PC-9 (cell line): ENCODE measurements at regions not wholly inside any gene's neighbourhood (a gene's known extent, or its start where the extent isn't known, plus 50 kb on each side); places are given as distances from the start of the nearest gene placed in this dataset.

Source experiments
- BruUV-seq: library from RNA; stranded (reverse); fragments of 400-500 nt; replicated peaks from 2 replicates; lab custom pipeline; 2021; lab: Mats Ljungman, UMichigan
- CTCF ChIA-PET: fragments of 300-600 bp; sonication (Branson Sonifier 250); formaldehyde crosslinking; loops from one replicate; lab custom pipeline; 2022; ENCODE audit warnings: antibody characterized with exemption; lab: Charles Lee
- POLR2A ChIA-PET: fragments of 300-600 bp; sonication (Branson Sonifier 250); formaldehyde crosslinking; loops from one replicate; lab custom pipeline; 2022; ENCODE audit warnings: antibody characterized with exemption; ENCODE audit not compliant: unreplicated experiment; lab: Charles Lee
- DNase-seq, 2 experiments: peaks; one replicate each; pipeline versions ENCODE4 v3.0.0 to v3.0.0-alpha.2; 2015 to 2022; ENCODE audit warnings: mixed read lengths in 1 of 2
- H2AFZ ChIP-seq: fragments of 200-600 bp; sonication (generic); 2 replicates; pipeline ENCODE4 v1.8.1; 2017; ENCODE audit warnings: antibody characterized with exemption
- H3F3A ChIP-seq: fragments of 200-600 bp; sonication (generic); 2 replicates; pipeline ENCODE4 v1.8.1; 2017; ENCODE audit warnings: antibody characterized with exemption, mild to moderate bottlenecking, low read depth; ENCODE audit not compliant: insufficient read depth
- H3K27ac ChIP-seq: fragments of 200-600 bp; sonication (generic); 2 replicates; pipeline ENCODE4 v1.6.1; 2016; ENCODE audit warnings: mixed run types
- H3K27me3 ChIP-seq: fragments of 200-600 bp; sonication (generic); 2 replicates; pipeline ENCODE4 v1.6.1; 2016; ENCODE audit warnings: low read depth, mixed run types; ENCODE audit not compliant: insufficient read depth
- H3K36me3 ChIP-seq: fragments of 200-600 bp; sonication (generic); 2 replicates; pipeline ENCODE4 v1.6.1; 2016; ENCODE audit warnings: low read depth, mixed run types
- H3K4me1 ChIP-seq: fragments of 200-600 bp; sonication (generic); replicated peaks from 2 replicates; pipeline ENCODE4 v1.6.1; 2016; ENCODE audit warnings: mixed run types; ENCODE audit not compliant: insufficient read depth
- H3K4me2 ChIP-seq: fragments of 200-600 bp; sonication (generic); 2 replicates; pipeline ENCODE4 v1.6.1; 2017; ENCODE audit warnings: mixed run types
- H3K4me3 ChIP-seq: fragments of 200-600 bp; sonication (generic); 2 replicates; pipeline ENCODE4 v1.6.1; 2016; ENCODE audit warnings: mixed run types
- H3K79me2 ChIP-seq: fragments of 200-600 bp; sonication (generic); 2 replicates; pipeline ENCODE4 v1.6.1; 2017; ENCODE audit warnings: low read depth, mixed run types
- H3K9me2 ChIP-seq: fragments of 200-600 bp; sonication (generic); 2 replicates; pipeline ENCODE4 v1.8.1; 2017; ENCODE audit warnings: mild to moderate bottlenecking; ENCODE audit not compliant: insufficient read depth
- H3K9me3 ChIP-seq: fragments of 200-600 bp; sonication (generic); 2 replicates; pipeline ENCODE4 v1.8.1; 2016; ENCODE audit warnings: low read depth; ENCODE audit not compliant: insufficient read depth
- H4K20me1 ChIP-seq: fragments of 200-600 bp; sonication (generic); 2 replicates; pipeline ENCODE4 v1.8.1; 2017; ENCODE audit not compliant: insufficient read depth
- EZH2 ChIP-seq: fragments of 200-600 bp; sonication (generic); IDR thresholded peaks from 2 replicates; pipeline ENCODE4 v1.8.0; 2017; ENCODE audit warnings: antibody characterized with exemption, low read depth
- intact Hi-C: fragments of 100-400 bp; cut with micrococcal nuclease; formaldehyde crosslinking; loops from one replicate; pipeline ENCODE4 v1.10.0; 2022; ENCODE audit not compliant: unreplicated experiment
- TF ChIP-seq, protein P1 (sequence below): fragments of 200-600 bp; sonication (generic); conservative IDR thresholded peaks from 2 replicates; pipeline ENCODE4 v1.6.1; 2017; ENCODE audit warnings: mixed run types, antibody characterized with exemption, mild to moderate bottlenecking, moderate library complexity

DNA sequence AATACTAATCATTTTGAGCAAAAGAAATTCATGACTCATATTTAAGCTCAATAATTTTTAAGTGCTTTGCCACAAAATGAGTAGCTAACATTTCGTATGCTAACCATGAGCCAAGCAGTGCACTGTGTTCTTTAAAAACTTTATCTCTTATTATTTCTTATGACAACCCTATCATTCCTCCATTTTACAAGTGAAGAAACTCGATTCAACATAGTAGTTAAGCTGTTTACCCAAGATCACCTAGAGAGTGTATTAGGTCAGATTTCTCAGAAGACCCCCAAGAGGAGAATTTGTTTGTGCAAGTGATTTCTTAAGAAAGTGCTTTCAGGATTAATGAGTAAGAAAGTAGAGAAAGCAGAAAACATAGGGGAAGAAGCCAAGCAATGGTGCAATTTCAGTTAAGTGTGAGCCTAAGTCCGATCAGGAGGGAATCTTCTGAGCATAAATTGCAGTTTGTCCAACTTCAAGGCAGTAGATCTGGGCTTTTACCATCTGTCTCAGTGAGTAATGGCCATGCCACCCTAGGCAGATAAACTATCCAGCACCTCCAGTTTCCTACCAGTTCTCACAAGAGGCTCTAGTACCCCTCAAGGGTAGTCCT, 202.7 kb downstream of the SCG2 start:
- CTCF ChIA-PET, result no interaction called here
- intact Hi-C loops, result no loop called here
- no TSS peak for BruUV-seq

DNA sequence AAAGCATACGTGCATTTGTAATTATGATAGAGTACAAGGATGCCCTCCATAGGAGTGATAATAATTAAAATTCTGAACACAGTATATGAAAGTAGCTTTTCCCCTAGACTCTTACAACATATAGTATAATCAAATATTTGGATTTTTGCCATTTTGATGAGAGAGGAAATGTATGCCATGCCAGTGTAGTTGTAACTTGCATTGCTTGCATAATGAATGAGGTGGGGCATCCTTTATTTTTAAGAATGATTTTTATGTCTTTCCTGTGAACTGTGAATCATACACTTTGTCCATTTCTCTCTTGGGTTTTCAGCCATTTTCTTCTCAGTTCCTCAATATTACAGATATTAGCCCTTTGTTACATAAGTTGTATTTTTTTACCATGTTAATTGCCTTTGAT, 197.5 kb downstream of the SCG2 start:
- intact Hi-C loops, result loop anchor here (10.0 kb wide), 1 partner anchor 390 kb away; no protein-coding TSS in a partner anchor
- Histone ChIP-seq H3K27me3 (no peaks in the 10 kb centered on the region), H3K4me1 (no peaks in the 10 kb centered on the region), H3K36me3 (no peaks in the 10 kb centered on the region), H4K20me1 (no peaks in the 10 kb centered on the region), H3F3A (no peaks in the 10 kb centered on the region), H3K79me2 (no peaks in the 10 kb centered on the region), H2AFZ (no peak overlapping the region), H3K9me2 (no peaks in the 10 kb centered on the region), H3K9me3 (no peaks in the 10 kb centered on the region), H3K4me3 (no peak overlapping the region), H3K27ac (no peak overlapping the region), H3K4me2 (no peak overlapping the region)
- no peak for DNase-seq
- TF ChIP-seq, protein P1, sequence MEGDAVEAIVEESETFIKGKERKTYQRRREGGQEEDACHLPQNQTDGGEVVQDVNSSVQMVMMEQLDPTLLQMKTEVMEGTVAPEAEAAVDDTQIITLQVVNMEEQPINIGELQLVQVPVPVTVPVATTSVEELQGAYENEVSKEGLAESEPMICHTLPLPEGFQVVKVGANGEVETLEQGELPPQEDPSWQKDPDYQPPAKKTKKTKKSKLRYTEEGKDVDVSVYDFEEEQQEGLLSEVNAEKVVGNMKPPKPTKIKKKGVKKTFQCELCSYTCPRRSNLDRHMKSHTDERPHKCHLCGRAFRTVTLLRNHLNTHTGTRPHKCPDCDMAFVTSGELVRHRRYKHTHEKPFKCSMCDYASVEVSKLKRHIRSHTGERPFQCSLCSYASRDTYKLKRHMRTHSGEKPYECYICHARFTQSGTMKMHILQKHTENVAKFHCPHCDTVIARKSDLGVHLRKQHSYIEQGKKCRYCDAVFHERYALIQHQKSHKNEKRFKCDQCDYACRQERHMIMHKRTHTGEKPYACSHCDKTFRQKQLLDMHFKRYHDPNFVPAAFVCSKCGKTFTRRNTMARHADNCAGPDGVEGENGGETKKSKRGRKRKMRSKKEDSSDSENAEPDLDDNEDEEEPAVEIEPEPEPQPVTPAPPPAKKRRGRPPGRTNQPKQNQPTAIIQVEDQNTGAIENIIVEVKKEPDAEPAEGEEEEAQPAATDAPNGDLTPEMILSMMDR, result no peak
- no peak for TF ChIP-seq EZH2
- ChIA-PET POLR2A (no interaction called here), CTCF (no interaction called here)
- no TSS peak for BruUV-seq

More for the DNA sequence above, 202.7 kb downstream of the SCG2 start:
- no peaks in the 10 kb centered on the region for H3K79me2 ChIP-seq
- no peak overlapping the region for H2AFZ ChIP-seq
- no peaks in the 10 kb centered on the region for H3K27me3 ChIP-seq
- H3K9me3 ChIP-seq, result peaks cover 13% of the 10 kb centered on the region; the same call in 1 of the 2 replicates
- H3F3A ChIP-seq, result no peaks in the 10 kb centered on the region
- no peak overlapping the region for H3K27ac ChIP-seq
- TF ChIP-seq EZH2, result no peak
- TF ChIP-seq, protein P1, result no peak
- 0 out of 2 replicates have a peak, but pooled peaks cover 3% of the 10 kb centered on the region for H3K9me2 ChIP-seq
- no peaks in the 10 kb centered on the region for H4K20me1 ChIP-seq
- H3K4me3 ChIP-seq, result no peak overlapping the region
- POLR2A ChIA-PET, result interaction anchor here (0.6 kb wide), 1 partner anchor 1595 kb away, joined by 8 read pairs; no protein-coding TSS in a partner anchor
- no peak for DNase-seq
- no peaks in the 10 kb centered on the region for H3K4me1 ChIP-seq
- H3K4me2 ChIP-seq, result no peak overlapping the region
- H3K36me3 ChIP-seq, result no peaks in the 10 kb centered on the region

DNA sequence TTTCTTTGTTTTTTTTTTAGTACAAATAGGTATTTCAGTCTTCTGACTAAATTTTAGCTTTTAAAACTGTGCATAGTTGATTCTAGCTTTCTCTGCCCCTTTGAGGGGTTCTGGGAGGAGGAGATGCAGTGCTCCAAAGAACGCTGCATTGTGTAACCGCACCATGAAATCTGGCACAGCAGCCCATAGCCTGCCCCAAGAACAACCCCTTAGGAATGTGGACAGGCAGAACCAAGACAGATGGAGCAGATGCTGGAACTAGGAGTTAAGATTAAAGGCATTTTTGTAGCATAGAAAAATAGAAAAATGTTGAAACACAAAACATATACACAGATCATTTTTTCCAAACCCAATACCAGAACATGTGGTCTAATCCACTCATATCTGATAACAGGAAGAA, 187.5 kb downstream of the SCG2 start:
- no TSS peak for BruUV-seq
- ChIA-PET CTCF (interaction anchor here (0.7 kb wide), 1 partner anchor 33 kb away, joined by 3 read pairs; no protein-coding TSS in a partner anchor), POLR2A (no interaction called here)
- H3K79me2 ChIP-seq, result no peaks in the 10 kb centered on the region
- intact Hi-C loops, result no loop called here
- DNase-seq, result no peak
- no peak overlapping the region for H3K4me2 ChIP-seq
- H3K27me3 ChIP-seq, result no peaks in the 10 kb centered on the region
- peaks cover 3% of the 10 kb centered on the region; the same call in 1 of the 2 replicates for H3K9me3 ChIP-seq
- H3K27ac ChIP-seq, result no peak overlapping the region
- no peak overlapping the region for H2AFZ ChIP-seq
- H3F3A ChIP-seq, result no peaks in the 10 kb centered on the region
- TF ChIP-seq, protein P1, result no peak
- TF ChIP-seq EZH2, result no peak
- no peaks in the 10 kb centered on the region for H3K36me3 ChIP-seq
- no peaks in the 10 kb centered on the region; the same call in 1 of the 2 replicates for H3K9me2 ChIP-seq
- H3K4me3 ChIP-seq, result no peak overlapping the region
- no peaks in the 10 kb centered on the region for H3K4me1 ChIP-seq
- H4K20me1 ChIP-seq, result no peaks in the 10 kb centered on the region
